NB4 (cell line): ENCODE measurements at regions not wholly inside any gene's neighbourhood (a gene's known extent, or its start where the extent isn't known, plus 50 kb on each side); places are given as distances from the start of the nearest gene placed in this dataset.

Experiments
- CTCF ChIP-seq: IDR thresholded peaks from one replicate; pipeline ENCODE4 v1.5.1; 2012; ENCODE audit warnings: low read depth, low read length
- TF ChIP-seq, protein P1 (sequence below): IDR thresholded peaks from 2 replicates; pipeline ENCODE4 v1.6.1; 2011; ENCODE audit warnings: low read depth, low read length

- no peak for TF ChIP-seq CTCF
- TF ChIP-seq, protein P1, sequence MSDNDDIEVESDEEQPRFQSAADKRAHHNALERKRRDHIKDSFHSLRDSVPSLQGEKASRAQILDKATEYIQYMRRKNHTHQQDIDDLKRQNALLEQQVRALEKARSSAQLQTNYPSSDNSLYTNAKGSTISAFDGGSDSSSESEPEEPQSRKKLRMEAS, result no peak
Observed at GRCh38 chr3:168248383-168249204, 152.9 kb upstream of the GOLIM4 start.
